Colonic mucosa (tissue), 4 donors: ENCODE measurements at regions not wholly inside any gene's neighbourhood (a gene's known extent, or its start where the extent isn't known, plus 50 kb on each side); places are given as distances from the start of the nearest gene placed in this dataset.

Experiments
- DNase-seq: peaks from one replicate; pipeline ENCODE4 v3.0.0-alpha.2; 2020
- H3K27ac ChIP-seq: fragments of 200-600 bp; one replicate; pipeline ENCODE4 v1.8.0; 2021
- H3K27me3 ChIP-seq: fragments of 200-600 bp; one replicate; pipeline ENCODE4 v1.8.0; 2021
- H3K36me3 ChIP-seq: fragments of 200-600 bp; one replicate; pipeline ENCODE4 v1.8.0; 2021
- H3K4me1 ChIP-seq: fragments of 200-600 bp; one replicate; pipeline ENCODE4 v1.8.0; 2021; ENCODE audit warnings: mild to moderate bottlenecking
- H3K4me3 ChIP-seq: fragments of 200-600 bp; one replicate; pipeline ENCODE4 v1.8.0; 2021
- H3K9ac ChIP-seq, 2 donors: one replicate each; pipeline ENCODE4 v1.7.0; 2013; ENCODE audit warnings: control low read depth in 2 of 2, low read depth in 2 of 2, low read length in 2 of 2
- H3K9me3 ChIP-seq: fragments of 200-600 bp; one replicate; pipeline ENCODE4 v1.8.0; 2021
- intact Hi-C: fragments of 100-400 bp; cut with DNase I; formaldehyde crosslinking; loops from one replicate; pipeline ENCODE4 v1.14.1; 2022
- TF ChIP-seq, protein P1 (sequence below): fragments of 200-600 bp; IDR thresholded peaks from one replicate; pipeline ENCODE4 v1.8.0; 2022; ENCODE audit warnings: antibody characterized with exemption, mild to moderate bottlenecking
- donor health status: healthy.
- donor health status: DM: no; HTN: no; CAD: no.
- donor health status: DM: no; HTN: no; CAD: no.

DNA sequence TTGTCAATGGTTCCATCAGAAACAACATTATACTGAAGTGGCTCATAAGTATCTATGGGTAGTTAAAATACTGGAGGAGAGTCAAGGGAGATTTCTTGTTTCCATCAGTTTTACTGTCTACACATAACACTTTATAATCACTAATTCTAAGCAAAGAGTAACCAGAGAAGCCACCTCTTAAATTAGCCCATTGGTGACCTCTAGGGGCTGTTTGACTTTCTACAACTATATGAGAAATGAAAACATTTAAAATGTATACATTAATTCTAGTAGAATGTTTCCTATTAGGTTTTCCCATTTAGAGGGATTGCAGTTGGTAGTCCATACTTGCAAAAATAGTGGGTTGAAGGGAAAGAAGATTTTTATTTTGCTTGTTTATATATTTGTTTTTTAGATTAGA, 504.3 kb downstream of the FAM181B start:
- Histone ChIP-seq H3K9ac (no peak overlapping the region), H3K4me1 (no peaks in the 10 kb centered on the region), H3K9me3 (no peaks in the 10 kb centered on the region), H3K27ac (no peak overlapping the region), H3K36me3 (no peaks in the 10 kb centered on the region), H3K27me3 (no peaks in the 10 kb centered on the region), H3K4me3 (no peak overlapping the region)
- TF ChIP-seq, protein P1, sequence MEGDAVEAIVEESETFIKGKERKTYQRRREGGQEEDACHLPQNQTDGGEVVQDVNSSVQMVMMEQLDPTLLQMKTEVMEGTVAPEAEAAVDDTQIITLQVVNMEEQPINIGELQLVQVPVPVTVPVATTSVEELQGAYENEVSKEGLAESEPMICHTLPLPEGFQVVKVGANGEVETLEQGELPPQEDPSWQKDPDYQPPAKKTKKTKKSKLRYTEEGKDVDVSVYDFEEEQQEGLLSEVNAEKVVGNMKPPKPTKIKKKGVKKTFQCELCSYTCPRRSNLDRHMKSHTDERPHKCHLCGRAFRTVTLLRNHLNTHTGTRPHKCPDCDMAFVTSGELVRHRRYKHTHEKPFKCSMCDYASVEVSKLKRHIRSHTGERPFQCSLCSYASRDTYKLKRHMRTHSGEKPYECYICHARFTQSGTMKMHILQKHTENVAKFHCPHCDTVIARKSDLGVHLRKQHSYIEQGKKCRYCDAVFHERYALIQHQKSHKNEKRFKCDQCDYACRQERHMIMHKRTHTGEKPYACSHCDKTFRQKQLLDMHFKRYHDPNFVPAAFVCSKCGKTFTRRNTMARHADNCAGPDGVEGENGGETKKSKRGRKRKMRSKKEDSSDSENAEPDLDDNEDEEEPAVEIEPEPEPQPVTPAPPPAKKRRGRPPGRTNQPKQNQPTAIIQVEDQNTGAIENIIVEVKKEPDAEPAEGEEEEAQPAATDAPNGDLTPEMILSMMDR, result no peak
- no peak for DNase-seq
- intact Hi-C loops, result no loop called here

DNA sequence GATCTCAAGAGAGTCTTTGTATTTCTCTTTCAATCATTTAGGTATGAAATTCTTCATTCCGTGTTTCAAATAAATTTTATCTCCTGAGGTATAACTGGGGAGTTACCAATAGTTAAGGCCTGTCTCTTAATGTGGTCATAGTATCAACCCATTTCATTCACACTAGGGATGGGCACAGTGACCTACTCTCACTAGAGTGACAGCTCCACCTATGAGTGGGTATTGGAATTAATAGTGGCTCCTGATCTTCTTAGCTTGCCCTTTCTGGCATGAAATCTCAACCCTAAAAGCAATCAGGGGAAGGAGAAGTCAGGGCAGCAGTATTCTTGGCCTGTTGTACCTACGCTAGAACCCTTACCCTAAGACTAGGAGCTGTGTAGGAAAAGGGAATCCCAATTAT, 507.7 kb downstream of the FAM181B start:
- H3K27ac ChIP-seq, result no peak overlapping the region

GRCh38 chr11:82225502-82225901, 508.2 kb downstream of the FAM181B start:
- no peak overlapping the region for H3K9ac ChIP-seq
- TF ChIP-seq, protein P1, result no peak
- H3K27me3 ChIP-seq, result no peaks in the 10 kb centered on the region
- no peaks in the 10 kb centered on the region for H3K9me3 ChIP-seq
- H3K4me1 ChIP-seq, result no peaks in the 10 kb centered on the region
- no peak overlapping the region for H3K27ac ChIP-seq
- DNase-seq, result no peak
- H3K36me3 ChIP-seq, result no peaks in the 10 kb centered on the region
- no peak overlapping the region for H3K4me3 ChIP-seq
- intact Hi-C loops, result no loop called here

More for the DNA sequence above, 507.7 kb downstream of the FAM181B start:
- no peaks in the 10 kb centered on the region for H3K27me3 ChIP-seq
- TF ChIP-seq, protein P1, result no peak
- DNase-seq, result no peak
- no peaks in the 10 kb centered on the region for H3K9me3 ChIP-seq
- intact Hi-C loops, result no loop called here
- no peak overlapping the region for H3K9ac ChIP-seq
- no peak overlapping the region for H3K4me3 ChIP-seq
- H3K36me3 ChIP-seq, result no peaks in the 10 kb centered on the region
- no peaks in the 10 kb centered on the region for H3K4me1 ChIP-seq

DNA sequence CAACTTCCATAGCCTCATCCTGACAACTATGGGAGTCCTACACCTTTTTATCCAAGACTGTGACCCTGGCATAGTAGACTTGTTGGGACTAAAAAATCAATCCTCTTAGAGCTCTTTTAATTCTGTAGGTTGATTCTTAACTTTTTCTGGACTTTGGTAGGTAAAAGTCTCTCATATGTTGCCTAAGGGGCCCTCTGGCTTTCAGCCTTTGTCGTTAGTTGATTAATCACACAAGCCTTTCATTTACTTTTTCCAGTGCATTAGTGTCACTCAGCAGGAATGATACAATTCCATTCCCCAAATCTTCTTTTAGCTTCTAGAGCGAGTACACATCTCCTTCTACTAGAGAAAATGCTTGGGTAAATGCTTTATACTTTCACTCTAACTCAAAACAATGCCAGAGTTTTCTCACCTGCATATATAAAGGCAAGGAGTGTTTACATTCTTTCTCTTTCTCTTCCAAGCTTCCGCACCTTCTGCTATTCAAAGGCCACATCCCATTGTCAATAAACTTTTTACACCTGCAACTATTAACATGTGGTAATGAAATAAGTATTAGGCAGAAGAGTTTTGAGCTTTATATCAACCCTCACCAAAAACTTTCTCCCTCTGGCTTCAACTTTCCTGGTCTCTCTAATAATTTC, 516.6 kb downstream of the FAM181B start:
- Histone ChIP-seq H3K36me3 (no peaks in the 10 kb centered on the region), H3K27ac (no peak overlapping the region), H3K9me3 (no peaks in the 10 kb centered on the region), H3K27me3 (no peaks in the 10 kb centered on the region), H3K4me3 (no peak overlapping the region), H3K4me1 (no peaks in the 10 kb centered on the region), H3K9ac (no peak overlapping the region)
- intact Hi-C loops, result no loop called here
- TF ChIP-seq, protein P1, result no peak
- no peak for DNase-seq

GRCh38 chr11:82210011-82210410, 523.7 kb downstream of the FAM181B start:
- TF ChIP-seq, protein P1, result no peak
- H3K4me1 ChIP-seq, result no peaks in the 10 kb centered on the region
- H3K36me3 ChIP-seq, result no peaks in the 10 kb centered on the region
- no peak overlapping the region for H3K27ac ChIP-seq
- no peak for DNase-seq
- H3K9ac ChIP-seq, result no peak overlapping the region
- H3K9me3 ChIP-seq, result no peaks in the 10 kb centered on the region
- intact Hi-C loops, result no loop called here
- H3K27me3 ChIP-seq, result no peaks in the 10 kb centered on the region
- H3K4me3 ChIP-seq, result no peak overlapping the region
